ENCODE measurements at regions not wholly inside any gene's neighbourhood (a gene's known extent, or its start where the extent isn't known, plus 50 kb on each side); places are given as distances from the start of the nearest gene placed in this dataset.

DNA sequence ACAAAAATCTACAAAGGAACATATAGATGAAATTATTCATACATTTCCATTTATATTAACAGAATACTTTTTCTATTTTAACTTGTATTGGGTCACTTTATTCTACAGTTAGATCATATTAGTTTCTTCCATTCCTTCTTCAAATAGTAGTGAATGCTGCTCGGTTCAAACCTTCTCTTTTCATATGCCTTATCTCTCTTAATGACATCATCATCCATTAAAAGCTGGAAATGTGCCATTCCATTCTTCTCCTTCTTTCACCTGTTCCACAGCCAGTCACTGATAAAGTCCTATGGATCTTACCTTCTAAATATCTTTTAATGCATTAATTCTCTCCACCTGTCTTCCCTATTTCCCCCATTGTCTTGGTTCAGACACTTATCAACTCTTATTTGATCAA is 358.0 kb upstream of the POU1F1 start:
- no peak for DNase-seq (ENCODE audit: low read depth)
- H3K4me3 ChIP-seq (ENCODE audit: control insufficient read depth, low read depth, low read length) = no peak overlapping the region
- TF ChIP-seq, protein P1, sequence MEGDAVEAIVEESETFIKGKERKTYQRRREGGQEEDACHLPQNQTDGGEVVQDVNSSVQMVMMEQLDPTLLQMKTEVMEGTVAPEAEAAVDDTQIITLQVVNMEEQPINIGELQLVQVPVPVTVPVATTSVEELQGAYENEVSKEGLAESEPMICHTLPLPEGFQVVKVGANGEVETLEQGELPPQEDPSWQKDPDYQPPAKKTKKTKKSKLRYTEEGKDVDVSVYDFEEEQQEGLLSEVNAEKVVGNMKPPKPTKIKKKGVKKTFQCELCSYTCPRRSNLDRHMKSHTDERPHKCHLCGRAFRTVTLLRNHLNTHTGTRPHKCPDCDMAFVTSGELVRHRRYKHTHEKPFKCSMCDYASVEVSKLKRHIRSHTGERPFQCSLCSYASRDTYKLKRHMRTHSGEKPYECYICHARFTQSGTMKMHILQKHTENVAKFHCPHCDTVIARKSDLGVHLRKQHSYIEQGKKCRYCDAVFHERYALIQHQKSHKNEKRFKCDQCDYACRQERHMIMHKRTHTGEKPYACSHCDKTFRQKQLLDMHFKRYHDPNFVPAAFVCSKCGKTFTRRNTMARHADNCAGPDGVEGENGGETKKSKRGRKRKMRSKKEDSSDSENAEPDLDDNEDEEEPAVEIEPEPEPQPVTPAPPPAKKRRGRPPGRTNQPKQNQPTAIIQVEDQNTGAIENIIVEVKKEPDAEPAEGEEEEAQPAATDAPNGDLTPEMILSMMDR (conservative IDR thresholded peaks at IDR 0.05; ENCODE audit: control insufficient read depth, insufficient read depth, low read depth, low read length) = no peak

DNA sequence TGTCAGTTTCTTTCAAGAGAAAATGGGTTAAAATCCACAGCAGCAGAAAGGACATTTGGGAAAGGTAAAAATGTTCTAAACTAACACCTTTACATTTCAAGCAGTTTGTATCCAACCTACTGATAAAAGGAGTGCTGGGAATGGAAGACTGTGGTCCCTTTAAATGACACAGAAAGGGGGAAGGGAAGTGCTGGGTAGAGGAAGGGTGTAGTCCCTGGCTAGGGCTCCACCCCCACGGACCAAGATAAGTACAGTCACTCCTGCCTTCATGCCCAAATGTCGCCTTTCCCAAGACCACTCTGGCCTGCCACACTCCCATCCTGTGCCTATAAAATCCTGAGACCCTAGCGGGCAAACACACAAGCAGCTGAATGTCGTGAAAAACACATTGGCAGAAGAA is 350.9 kb upstream of the POU1F1 start:
- H3K4me3 ChIP-seq (ENCODE audit: control insufficient read depth, low read depth, low read length) = no peak overlapping the region
- TF ChIP-seq, protein P1 (conservative IDR thresholded peaks at IDR 0.05; ENCODE audit: control insufficient read depth, insufficient read depth, low read depth, low read length) = no peak

DNA sequence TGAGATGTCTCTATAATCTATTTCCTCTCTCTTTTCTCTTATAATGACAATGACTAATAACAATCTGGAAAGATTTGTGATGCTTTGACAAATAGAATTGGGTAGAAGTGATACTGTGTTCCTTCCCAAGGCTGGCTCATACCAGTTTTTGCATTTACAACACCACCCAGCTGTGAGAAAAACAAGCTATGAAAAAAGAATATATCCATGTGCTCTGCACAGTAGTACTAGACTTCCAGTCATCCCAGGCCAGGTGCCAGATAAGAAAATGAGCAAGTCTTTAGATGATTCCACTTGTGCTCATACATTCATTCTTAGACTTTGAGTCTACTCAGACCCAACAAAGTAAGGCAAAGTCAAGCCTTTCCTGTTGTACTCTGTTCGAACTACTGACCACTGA is 350.2 kb upstream of the POU1F1 start:
- DNase-seq (ENCODE audit: low read depth) = no peak
- H3K4me3 ChIP-seq (ENCODE audit: control insufficient read depth, low read depth, low read length) = no peak overlapping the region
- TF ChIP-seq, protein P1 (conservative IDR thresholded peaks at IDR 0.05; ENCODE audit: control insufficient read depth, insufficient read depth, low read depth, low read length) = no peak

More for the DNA sequence above, 350.9 kb upstream of the POU1F1 start:
- DNase-seq (ENCODE audit: low read depth) = no peak

DNA sequence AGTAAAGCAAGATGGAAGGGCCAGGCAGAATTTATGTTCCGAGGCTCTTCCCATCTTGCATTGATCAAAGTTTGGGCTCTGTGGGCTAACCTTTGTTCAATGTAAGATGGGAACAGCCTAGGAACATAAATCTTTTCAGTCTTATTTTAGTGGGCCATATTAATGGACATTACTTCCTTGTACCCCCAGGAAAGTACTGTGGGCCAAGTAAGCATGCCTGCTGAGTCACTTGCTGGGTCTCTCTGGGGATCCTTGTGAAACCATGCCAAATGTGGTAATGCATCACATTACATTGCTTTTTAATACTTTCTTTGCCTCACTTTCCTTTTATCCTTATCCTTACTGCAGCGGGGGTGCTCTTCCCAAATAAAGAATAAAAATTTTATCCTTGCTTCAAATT is 349.5 kb upstream of the POU1F1 start:
- TF ChIP-seq, protein P1 (conservative IDR thresholded peaks at IDR 0.05; ENCODE audit: control insufficient read depth, insufficient read depth, low read depth, low read length) = no peak
- DNase-seq (ENCODE audit: low read depth) = no peak
- H3K4me3 ChIP-seq (ENCODE audit: control insufficient read depth, low read depth, low read length) = no peak overlapping the region

DNA sequence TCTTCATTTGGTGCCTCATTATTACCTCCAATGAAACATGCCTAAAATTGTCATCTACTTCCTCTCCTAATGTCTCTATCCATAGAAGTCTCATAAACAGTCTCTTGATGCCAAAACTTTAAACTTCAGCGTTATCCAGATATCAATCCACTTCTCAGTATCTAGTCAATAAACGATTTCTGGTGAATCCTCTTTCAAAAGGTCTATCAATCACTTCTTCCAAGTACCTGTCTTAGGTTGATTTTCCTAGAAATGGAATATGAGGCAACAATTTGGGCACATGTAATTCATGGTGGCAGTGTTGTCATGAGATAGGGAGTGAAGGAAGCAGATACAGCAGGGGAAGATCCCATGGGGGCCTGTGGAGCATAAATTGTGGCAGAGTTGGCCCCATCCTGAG is 348.5 kb upstream of the POU1F1 start:
- no peak overlapping the region for H3K4me3 ChIP-seq (ENCODE audit: control insufficient read depth, low read depth, low read length)
- TF ChIP-seq, protein P1 (conservative IDR thresholded peaks at IDR 0.05; ENCODE audit: control insufficient read depth, insufficient read depth, low read depth, low read length) = no peak
- DNase-seq (ENCODE audit: low read depth) = no peak

DNA sequence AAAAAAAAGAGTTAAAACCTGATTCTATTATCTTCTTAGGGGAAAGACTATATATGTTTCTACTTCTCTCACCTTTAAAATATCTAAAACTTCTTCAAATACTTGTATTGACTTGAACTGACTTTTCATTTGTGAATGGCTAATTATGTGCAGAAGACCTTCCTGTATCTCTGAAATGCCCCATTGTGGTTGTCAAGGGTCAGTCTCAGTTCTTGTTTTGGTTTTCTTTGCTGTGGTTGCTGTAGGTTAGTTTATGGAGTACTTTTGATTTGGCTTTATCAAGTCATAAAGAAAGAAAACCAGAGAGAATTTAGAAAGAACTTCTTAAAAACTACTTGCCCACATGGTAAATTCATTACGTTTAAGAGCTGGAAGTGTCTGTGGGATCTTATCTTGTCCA is 345.3 kb upstream of the POU1F1 start:
- H3K4me3 ChIP-seq (ENCODE audit: control insufficient read depth, low read depth, low read length) = no peak overlapping the region
- TF ChIP-seq, protein P1 (conservative IDR thresholded peaks at IDR 0.05; ENCODE audit: control insufficient read depth, insufficient read depth, low read depth, low read length) = no peak
- DNase-seq (ENCODE audit: low read depth) = no peak

DNA sequence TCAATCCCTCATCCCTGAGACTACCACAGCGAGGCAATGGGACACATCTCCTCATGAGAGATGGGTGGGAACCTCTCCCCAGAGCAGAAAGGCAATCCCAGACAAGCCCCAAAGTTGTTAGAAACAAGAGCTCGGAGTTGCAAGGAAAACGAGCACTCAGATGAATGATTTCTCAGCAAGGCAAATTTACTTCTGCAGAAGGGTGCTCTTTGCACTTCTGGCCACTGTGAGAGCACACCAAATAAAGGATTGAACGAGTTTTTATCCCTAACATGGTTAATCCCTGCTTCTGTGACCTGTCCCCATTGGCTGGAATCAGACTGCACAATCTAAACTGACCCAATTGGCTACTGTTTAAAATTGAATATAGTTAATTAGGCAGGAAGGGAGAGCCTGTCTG is 339.1 kb upstream of the POU1F1 start:
- no peak overlapping the region for H3K4me3 ChIP-seq (ENCODE audit: control insufficient read depth, low read depth, low read length)
- TF ChIP-seq, protein P1 (conservative IDR thresholded peaks at IDR 0.05; ENCODE audit: control insufficient read depth, insufficient read depth, low read depth, low read length) = no peak
- no peak for DNase-seq (ENCODE audit: low read depth)
